ENCODE measurements at regions not wholly inside any gene's neighbourhood (a gene's known extent, or its start where the extent isn't known, plus 50 kb on each side); places are given as distances from the start of the nearest gene placed in this dataset.

- Histone ChIP-seq H3K4me3 (no peak overlapping the region), H3K4me1 (peaks cover 0 to 7% of the 10 kb centered on the region in 2 donors), H3K36me3 (no peaks in the 10 kb centered on the region), H3K9me3 (no peaks in the 10 kb centered on the region), H3K27me3 (no peaks in the 10 kb centered on the region), H3K27ac (no peak overlapping the region)
- intact Hi-C loops (cut with DNase I), result no loop called here
- DNase-seq (ENCODE audit: low spot score in 2 of 2), result no peak
- no peak for TF ChIP-seq CTCF (IDR thresholded peaks at IDR 0.05)
These were observed 173.3 kb upstream of the PIEZO2 start for GRCh38 chr18:11322716-11323115.

GRCh38 chr18:11322006-11322405 is 172.6 kb upstream of the PIEZO2 start:
- intact Hi-C loops (cut with DNase I), result no loop called here
- Histone ChIP-seq H3K27me3 (no peaks in the 10 kb centered on the region), H3K4me1 (peaks cover 0 to 4% of the 10 kb centered on the region in 2 donors), H3K36me3 (no peaks in the 10 kb centered on the region), H3K27ac (no peak overlapping the region), H3K9me3 (no peaks in the 10 kb centered on the region), H3K4me3 (no peak overlapping the region)
- DNase-seq (ENCODE audit: low spot score in 2 of 2), result no peak
- no peak for TF ChIP-seq CTCF (IDR thresholded peaks at IDR 0.05)

- Histone ChIP-seq H3K4me1 (peaks cover 0 to 4% of the 10 kb centered on the region in 2 donors), H3K27ac (no peak overlapping the region), H3K27me3 (no peaks in the 10 kb centered on the region), H3K36me3 (no peaks in the 10 kb centered on the region), H3K4me3 (no peak overlapping the region), H3K9me3 (no peaks in the 10 kb centered on the region)
- TF ChIP-seq CTCF (IDR thresholded peaks at IDR 0.05), result no peak
- no peak for DNase-seq (ENCODE audit: low spot score in 2 of 2)
- intact Hi-C loops (cut with DNase I), result no loop called here
These were observed 171.6 kb upstream of the PIEZO2 start for GRCh38 chr18:11320986-11321385.

- Histone ChIP-seq H3K36me3 (no peaks in the 10 kb centered on the region), H3K9me3 (no peaks in the 10 kb centered on the region), H3K27ac (no peak overlapping the region), H3K4me1 (no peaks in the 10 kb centered on the region), H3K4me3 (no peak overlapping the region), H3K27me3 (no peaks in the 10 kb centered on the region)
- intact Hi-C loops (cut with DNase I), result no loop called here
- no peak for DNase-seq (ENCODE audit: low spot score in 2 of 2)
- no peak for TF ChIP-seq CTCF (IDR thresholded peaks at IDR 0.05)
These were observed 167.2 kb upstream of the PIEZO2 start for GRCh38 chr18:11316546-11316945.

- H3K36me3 ChIP-seq, result no peaks in the 10 kb centered on the region
- no peaks in the 10 kb centered on the region for H3K27me3 ChIP-seq
- DNase-seq (ENCODE audit: low spot score in 2 of 2), result no peak
- no peak overlapping the region for H3K27ac ChIP-seq
- TF ChIP-seq CTCF (IDR thresholded peaks at IDR 0.05), result peak in 2 of 3 experiments; percentile 48 to 53
- no peaks in the 10 kb centered on the region for H3K4me1 ChIP-seq
- no peak overlapping the region for H3K4me3 ChIP-seq
- H3K9me3 ChIP-seq, result no peaks in the 10 kb centered on the region
- intact Hi-C loops (cut with DNase I), result no loop called here
These were observed 161.2 kb upstream of the PIEZO2 start for GRCh38 chr18:11310476-11311086.

GRCh38 chr18:11309172-11309571 is 159.8 kb upstream of the PIEZO2 start:
- intact Hi-C loops (cut with DNase I), result no loop called here
- no peaks in the 10 kb centered on the region for H3K9me3 ChIP-seq
- no peaks in the 10 kb centered on the region for H3K4me1 ChIP-seq
- TF ChIP-seq CTCF (IDR thresholded peaks at IDR 0.05), result no peak
- no peaks in the 10 kb centered on the region for H3K27me3 ChIP-seq
- H3K27ac ChIP-seq, result no peak overlapping the region
- no peaks in the 10 kb centered on the region for H3K36me3 ChIP-seq
- no peak for DNase-seq (ENCODE audit: low spot score in 2 of 2)
- H3K4me3 ChIP-seq, result no peak overlapping the region
